ENCODE measurements at regions not wholly inside any gene's neighbourhood (a gene's known extent, or its start where the extent isn't known, plus 50 kb on each side); places are given as distances from the start of the nearest gene placed in this dataset.

DNA sequence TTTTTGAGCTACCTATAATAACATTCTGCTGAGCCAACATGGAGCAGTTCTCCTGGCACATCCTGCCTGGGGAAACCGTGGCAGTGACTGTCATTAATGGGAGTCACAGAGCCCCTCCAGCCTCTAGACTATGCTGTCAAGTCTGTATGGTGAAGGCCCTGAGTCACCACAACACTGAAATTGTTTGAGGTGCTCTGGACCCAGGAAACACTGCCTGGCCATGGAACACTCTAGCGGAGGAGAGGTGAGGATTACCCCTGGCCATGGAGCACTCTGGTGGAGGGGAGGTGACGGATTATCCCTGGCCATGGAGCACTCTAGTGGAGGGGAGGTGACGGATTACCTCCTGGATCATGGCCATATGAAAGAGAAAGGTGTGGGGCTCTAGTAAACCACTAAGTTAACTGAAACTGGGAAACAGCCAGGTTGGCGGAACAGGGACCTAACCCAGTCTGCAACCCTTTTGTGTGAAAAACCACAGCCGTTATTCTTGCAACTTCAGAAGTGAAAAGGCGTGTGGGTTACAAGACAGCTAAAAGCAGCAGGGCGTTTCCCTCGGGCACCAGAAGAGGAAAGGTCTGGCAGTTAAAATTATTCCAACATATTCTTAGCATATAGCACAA is 156.7 kb downstream of the KCNJ12 start:
- TF ChIP-seq, protein P1, sequence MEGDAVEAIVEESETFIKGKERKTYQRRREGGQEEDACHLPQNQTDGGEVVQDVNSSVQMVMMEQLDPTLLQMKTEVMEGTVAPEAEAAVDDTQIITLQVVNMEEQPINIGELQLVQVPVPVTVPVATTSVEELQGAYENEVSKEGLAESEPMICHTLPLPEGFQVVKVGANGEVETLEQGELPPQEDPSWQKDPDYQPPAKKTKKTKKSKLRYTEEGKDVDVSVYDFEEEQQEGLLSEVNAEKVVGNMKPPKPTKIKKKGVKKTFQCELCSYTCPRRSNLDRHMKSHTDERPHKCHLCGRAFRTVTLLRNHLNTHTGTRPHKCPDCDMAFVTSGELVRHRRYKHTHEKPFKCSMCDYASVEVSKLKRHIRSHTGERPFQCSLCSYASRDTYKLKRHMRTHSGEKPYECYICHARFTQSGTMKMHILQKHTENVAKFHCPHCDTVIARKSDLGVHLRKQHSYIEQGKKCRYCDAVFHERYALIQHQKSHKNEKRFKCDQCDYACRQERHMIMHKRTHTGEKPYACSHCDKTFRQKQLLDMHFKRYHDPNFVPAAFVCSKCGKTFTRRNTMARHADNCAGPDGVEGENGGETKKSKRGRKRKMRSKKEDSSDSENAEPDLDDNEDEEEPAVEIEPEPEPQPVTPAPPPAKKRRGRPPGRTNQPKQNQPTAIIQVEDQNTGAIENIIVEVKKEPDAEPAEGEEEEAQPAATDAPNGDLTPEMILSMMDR (IDR thresholded peaks at IDR 0.05; ENCODE audit: insufficient read depth, low read depth, low read length, missing control alignments), result no peak
- DNase-seq (ENCODE audit: low read depth), result peak; percentile 32

DNA sequence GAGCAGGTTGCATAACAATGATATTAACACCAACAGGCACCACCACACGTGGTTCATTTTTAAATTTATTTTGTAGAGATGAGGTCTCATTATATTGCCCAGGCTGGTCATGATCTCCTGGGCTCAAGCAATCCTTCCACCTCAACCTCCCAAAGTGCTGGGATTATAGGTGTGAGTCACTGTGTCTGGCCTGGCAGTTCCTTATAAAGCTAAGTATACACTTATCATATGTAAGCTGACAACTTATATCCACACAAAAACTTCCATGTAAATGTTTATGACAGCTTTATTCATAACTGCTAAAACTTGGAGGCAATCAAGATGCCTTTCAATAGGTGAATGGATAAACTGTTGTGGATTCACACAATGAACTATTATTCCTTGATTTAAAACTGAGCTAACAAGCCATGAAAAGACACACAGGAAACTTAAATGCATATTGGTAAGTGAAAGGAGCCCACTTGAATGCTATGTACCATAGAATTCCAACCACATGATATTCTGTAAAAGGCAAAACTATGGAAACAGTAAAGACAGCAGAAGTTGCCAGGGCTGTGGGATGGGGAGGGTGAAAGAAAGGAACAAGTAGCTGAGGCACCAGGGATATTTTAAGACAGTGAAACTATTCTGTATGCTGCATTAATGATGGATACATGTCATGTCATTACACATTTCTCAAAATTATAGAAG is 156.5 kb upstream of the KCNJ18 start:
- H3K4me3 ChIP-seq (ENCODE audit: low read depth, low read length), result no peak overlapping the region
- TF ChIP-seq, protein P1 (IDR thresholded peaks at IDR 0.05; ENCODE audit: insufficient read depth, low read depth, low read length, missing control alignments), result no peak
- DNase-seq (ENCODE audit: low read depth), result no peak

More for the DNA sequence above, 156.7 kb downstream of the KCNJ12 start:
- H3K4me3 ChIP-seq (ENCODE audit: low read depth, low read length), result no peak overlapping the region

DNA sequence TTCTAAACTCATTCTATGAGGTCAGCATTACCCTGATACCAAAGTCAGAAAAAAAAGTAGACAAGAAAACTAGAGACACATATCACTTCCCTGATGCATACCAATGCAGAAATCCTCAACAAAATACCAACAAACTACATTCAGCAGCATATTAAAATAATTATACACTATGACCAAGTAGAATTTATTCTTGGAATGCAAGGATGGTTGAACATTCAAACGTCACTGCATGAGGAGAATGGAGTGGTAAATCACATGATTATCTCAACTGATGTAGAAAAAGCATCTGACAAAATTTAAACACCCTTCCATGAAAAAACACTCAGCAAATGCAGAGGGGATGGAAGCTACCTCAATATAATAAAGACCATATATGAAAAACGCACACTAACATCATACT is 155.0 kb upstream of the KCNJ18 start:
- no peak for DNase-seq (ENCODE audit: low read depth)
- TF ChIP-seq, protein P1 (IDR thresholded peaks at IDR 0.05; ENCODE audit: insufficient read depth, low read depth, low read length, missing control alignments), result no peak
- H3K4me3 ChIP-seq (ENCODE audit: low read depth, low read length), result no peak overlapping the region

DNA sequence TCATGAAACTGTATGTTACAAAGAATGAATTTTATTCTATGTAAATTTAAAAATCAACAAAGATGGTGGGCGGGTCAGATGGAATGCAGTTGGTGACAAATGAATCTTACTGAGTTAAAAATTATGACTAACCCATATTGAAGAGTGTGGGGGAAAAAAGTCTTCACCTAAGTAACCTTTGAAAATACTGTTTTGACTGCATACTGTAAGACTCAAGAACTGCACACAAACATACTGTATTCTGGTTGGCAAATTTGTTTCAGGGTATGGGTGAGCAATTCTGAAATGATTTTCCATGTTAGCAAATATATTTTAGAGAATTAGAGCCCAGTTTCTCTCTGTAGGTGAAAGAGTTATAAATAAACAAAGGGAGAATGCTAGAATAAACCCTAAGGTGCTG is 153.7 kb upstream of the KCNJ18 start:
- H3K4me3 ChIP-seq (ENCODE audit: low read depth, low read length), result no peak overlapping the region
- TF ChIP-seq, protein P1 (IDR thresholded peaks at IDR 0.05; ENCODE audit: insufficient read depth, low read depth, low read length, missing control alignments), result no peak
- no peak for DNase-seq (ENCODE audit: low read depth)

DNA sequence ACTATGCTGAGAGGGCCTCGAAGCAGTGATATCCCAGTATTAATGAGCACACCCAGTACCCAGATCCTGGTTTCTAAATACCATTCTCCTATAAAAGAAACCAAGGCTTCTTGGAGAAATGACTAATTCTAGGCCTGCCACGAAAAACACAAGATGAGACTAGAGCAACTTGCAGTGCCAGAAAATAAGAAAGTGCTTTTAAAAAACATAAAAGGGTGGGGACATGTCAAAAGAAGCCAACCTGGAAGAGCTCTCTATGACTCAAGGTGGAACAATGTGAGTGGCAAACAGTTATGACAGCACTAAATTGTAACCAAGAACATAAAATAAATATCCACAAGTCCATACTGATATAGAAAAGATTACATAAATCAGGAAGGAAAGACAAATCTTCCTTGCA is 153.2 kb upstream of the KCNJ18 start:
- no peak for DNase-seq (ENCODE audit: low read depth)
- no peak overlapping the region for H3K4me3 ChIP-seq (ENCODE audit: low read depth, low read length)
- TF ChIP-seq, protein P1 (IDR thresholded peaks at IDR 0.05; ENCODE audit: insufficient read depth, low read depth, low read length, missing control alignments), result no peak

DNA sequence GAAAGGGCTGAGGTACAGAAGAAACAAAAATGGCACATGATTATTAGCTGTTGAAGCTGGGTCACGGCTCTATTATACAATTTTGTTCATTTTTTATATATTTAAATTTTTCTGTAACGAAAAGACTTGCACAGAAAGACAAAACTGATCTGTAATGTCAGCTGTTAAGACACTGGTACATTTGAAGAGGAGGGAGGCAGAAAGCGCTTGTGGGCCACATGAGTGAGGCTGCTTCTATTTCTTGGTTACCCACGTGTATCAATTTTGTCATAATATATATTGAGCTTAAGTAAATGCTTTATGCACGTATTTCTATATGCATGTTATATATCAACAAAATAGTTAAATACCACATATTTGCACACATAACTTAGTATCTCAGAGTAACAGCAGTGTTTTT is 151.8 kb upstream of the KCNJ18 start:
- DNase-seq (ENCODE audit: low read depth), result no peak
- TF ChIP-seq, protein P1 (IDR thresholded peaks at IDR 0.05; ENCODE audit: insufficient read depth, low read depth, low read length, missing control alignments), result no peak
- no peak overlapping the region for H3K4me3 ChIP-seq (ENCODE audit: low read depth, low read length)

Measured in GM12865 (cell line).